CD14-positive monocyte (primary cell): ENCODE measurements at regions not wholly inside any gene's neighbourhood (a gene's known extent, or its start where the extent isn't known, plus 50 kb on each side); places are given as distances from the start of the nearest gene placed in this dataset.

Experiments
- DNase-seq, 3 donors: peaks; one replicate each; pipeline ENCODE4 v3.0.0-alpha.2; 2011 to 2022
- H2AFZ ChIP-seq: 2 replicates; pipeline ENCODE4 v1.6.0; 2012; ENCODE audit warnings: mild to moderate bottlenecking, low read depth, low read length, inconsistent platforms; ENCODE audit not compliant: insufficient read depth, poor library complexity, severe bottlenecking
- H3K27ac ChIP-seq, 2 donors: 1 replicate in 1 of 2; 2 replicates in 1 of 2; pipeline ENCODE4 v1.5.1; 2012 to 2013; ENCODE audit warnings: low read length in 2 of 2, control low read depth in 1 of 2, inconsistent platforms in 1 of 2, low read depth in 1 of 2, mild to moderate bottlenecking in 1 of 2
- H3K27me3 ChIP-seq, 2 donors: one replicate each; pipeline versions ENCODE4 v1.6.0 to v1.6.1; 2011 to 2013; ENCODE audit warnings: low read length in 2 of 2; ENCODE audit not compliant: control insufficient read depth in 2 of 2, insufficient read depth in 2 of 2
- H3K36me3 ChIP-seq, 2 donors: replicated peaks in 1 of 2; 1 replicate in 1 of 2; 2 replicates in 1 of 2; pipeline versions ENCODE4 v1.5.1 to v1.6.1; 2012 to 2013; ENCODE audit warnings: low read length in 2 of 2, control low read depth in 1 of 2, inconsistent platforms in 1 of 2, mild to moderate bottlenecking in 1 of 2; ENCODE audit not compliant: insufficient read depth in 2 of 2, control insufficient read depth in 1 of 2
- H3K4me1 ChIP-seq, 2 donors: 1 replicate in 1 of 2; 2 replicates in 1 of 2; pipeline versions ENCODE4 v1.5.1 to v1.6.1; 2012 to 2013; ENCODE audit warnings: low read length in 2 of 2, control low read depth in 1 of 2, inconsistent platforms in 1 of 2, mild to moderate bottlenecking in 1 of 2, moderate library complexity in 1 of 2; ENCODE audit not compliant: insufficient read depth in 2 of 2, control insufficient read depth in 1 of 2
- H3K4me2 ChIP-seq: replicated peaks from 2 replicates; pipeline ENCODE3; 2012; ENCODE audit warnings: low read length, moderate library complexity, mild to moderate bottlenecking; ENCODE audit not compliant: poor library complexity, severe bottlenecking; ENCODE audit errors: extremely low read depth
- H3K4me3 ChIP-seq, 3 experiments: fragments of 200-600 bp in 1 of 3; sonication (generic) in 1 of 3; replicated peaks in 1 of 3; 1 replicate in 2 of 3; 2 replicates in 1 of 3; pipeline ENCODE4 v1.5.1; 2011 to 2013; ENCODE audit warnings: low read length in 3 of 3, mild to moderate bottlenecking in 3 of 3, control low read depth in 2 of 3, low read depth in 2 of 3, inconsistent platforms in 1 of 3, moderate library complexity in 1 of 3
- H3K79me2 ChIP-seq: 2 replicates; pipeline ENCODE4 v1.6.0; 2012; ENCODE audit warnings: mild to moderate bottlenecking, control low read depth, inconsistent platforms, low read length, moderate library complexity; ENCODE audit not compliant: insufficient read depth
- H3K9ac ChIP-seq: 2 replicates; pipeline ENCODE4 v1.6.0; 2017; ENCODE audit warnings: low read length, mild to moderate bottlenecking; ENCODE audit not compliant: insufficient read depth, poor library complexity, severe bottlenecking
- H3K9me3 ChIP-seq, 2 donors: replicated peaks in 1 of 2; 1 replicate in 1 of 2; 2 replicates in 1 of 2; pipeline versions ENCODE4 v1.5.1 to v1.6.1; 2012 to 2013; ENCODE audit warnings: low read length in 2 of 2, control low read depth in 1 of 2; ENCODE audit not compliant: control insufficient read depth in 1 of 2, insufficient read depth in 1 of 2
- H4K20me1 ChIP-seq: 2 replicates; pipeline ENCODE4 v1.6.0; 2012; ENCODE audit warnings: mild to moderate bottlenecking, low read length, control low read depth, moderate library complexity; ENCODE audit not compliant: insufficient read depth
- H3K27ac Mint-ChIP-seq, 7 donors: one replicate each; pipeline ENCODE4 v1.8.0; 2020; ENCODE audit warnings: mild to moderate bottlenecking in 7 of 7, mixed read lengths in 7 of 7, moderate library complexity in 6 of 7, inconsistent platforms in 2 of 7
- H3K27me3 Mint-ChIP-seq, 3 donors: one replicate each; pipeline ENCODE4 v1.8.0; 2021 to 2022; ENCODE audit warnings: low read depth in 3 of 3, mild to moderate bottlenecking in 3 of 3, mixed read lengths in 3 of 3, moderate library complexity in 3 of 3, inconsistent platforms in 1 of 3
- H3K36me3 Mint-ChIP-seq, 2 donors: one replicate each; pipeline ENCODE4 v1.8.0; 2020; ENCODE audit warnings: mixed read lengths in 2 of 2, inconsistent platforms in 1 of 2, mild to moderate bottlenecking in 1 of 2
- H3K4me1 Mint-ChIP-seq: one replicate; pipeline ENCODE4 v1.8.0; 2020; ENCODE audit warnings: mild to moderate bottlenecking, mixed read lengths
- H3K4me3 Mint-ChIP-seq, 2 donors: one replicate each; pipeline ENCODE4 v1.8.0; 2020; ENCODE audit warnings: mild to moderate bottlenecking in 2 of 2, mixed read lengths in 2 of 2, moderate library complexity in 1 of 2
- H3K9me3 Mint-ChIP-seq, 7 donors: one replicate each; pipeline ENCODE4 v1.8.0; 2020 to 2022; ENCODE audit warnings: mixed read lengths in 7 of 7, mild to moderate bottlenecking in 6 of 7, moderate library complexity in 6 of 7, inconsistent platforms in 2 of 7
- CTCF ChIP-seq: fragments of 200-600 bp; IDR thresholded peaks from one replicate; pipeline ENCODE4 v1.8.0; 2022; ENCODE audit warnings: antibody characterized with exemption, mild to moderate bottlenecking
- WGBS: methylation state at CpG from one replicate; pipeline ENCODE4 v1.1.5; 2013; ENCODE audit warnings: missing lambda C conversion rate; ENCODE audit not compliant: insufficient coverage; 5-methylcytosine and 5-hydroxymethylcytosine counted together
- intact Hi-C, 2 donors: fragments of 100-400 bp; cut with micrococcal nuclease; formaldehyde crosslinking; loops; one replicate each; pipeline versions ENCODE4 v1.15.0 to v1.15.1; 2023

- peaks cover 0 to 9% (median 0%) of the 10 kb centered on the region in 7 donors for H3K9me3 Mint-ChIP-seq
- 100% methylated on average over 3 of the region's 6 CpGs for WGBS
- no peak overlapping the region for H3K27ac Mint-ChIP-seq
- H3K27ac ChIP-seq, result no peak overlapping the region
- H4K20me1 ChIP-seq, result no peaks in the 10 kb centered on the region
- H3K36me3 ChIP-seq, result no peaks in the 10 kb centered on the region
- H2AFZ ChIP-seq, result no peak overlapping the region
- no peak overlapping the region for H3K4me3 ChIP-seq
- intact Hi-C loops, result no loop called here
- no peaks in the 10 kb centered on the region for H3K36me3 Mint-ChIP-seq
- H3K4me1 Mint-ChIP-seq, result no peaks in the 10 kb centered on the region
- H3K4me2 ChIP-seq, result no peak overlapping the region
- no peaks in the 10 kb centered on the region for H3K79me2 ChIP-seq
- H3K4me3 Mint-ChIP-seq, result no peak overlapping the region
- no peak for DNase-seq
- no peak for TF ChIP-seq CTCF
- peaks cover 0 to 7% of the 10 kb centered on the region in 2 donors for H3K9me3 ChIP-seq
- no peaks in the 10 kb centered on the region for H3K27me3 ChIP-seq
- H3K27me3 Mint-ChIP-seq, result peaks cover 0 to 3% (median 3%) of the 10 kb centered on the region in 3 donors
- H3K4me1 ChIP-seq, result no peaks in the 10 kb centered on the region
- no peak overlapping the region for H3K9ac ChIP-seq
Measured at GRCh38 chr4:189832528-189832927, 108.1 kb upstream of the FRG1 start.

GRCh38 chr4:189834616-189835015 is 106.1 kb upstream of the FRG1 start:
- H3K4me3 ChIP-seq, result no peak overlapping the region
- peaks cover 0 to 7% of the 10 kb centered on the region in 2 donors for H3K9me3 ChIP-seq
- peaks cover 0 to 7% (median 0%) of the 10 kb centered on the region in 7 donors for H3K9me3 Mint-ChIP-seq
- no peak overlapping the region for H2AFZ ChIP-seq
- intact Hi-C loops, result no loop called here
- no peaks in the 10 kb centered on the region for H3K4me1 Mint-ChIP-seq
- no peaks in the 10 kb centered on the region for H3K36me3 Mint-ChIP-seq
- H3K79me2 ChIP-seq, result no peaks in the 10 kb centered on the region
- H3K27me3 Mint-ChIP-seq, result peaks cover 0 to 3% (median 3%) of the 10 kb centered on the region in 3 donors
- H4K20me1 ChIP-seq, result no peaks in the 10 kb centered on the region
- H3K27me3 ChIP-seq, result no peaks in the 10 kb centered on the region
- no peak overlapping the region for H3K4me3 Mint-ChIP-seq
- H3K9ac ChIP-seq, result no peak overlapping the region
- 90% methylated on average over 3 of the region's 4 CpGs for WGBS
- H3K27ac Mint-ChIP-seq, result no peak overlapping the region
- no peaks in the 10 kb centered on the region for H3K36me3 ChIP-seq
- no peak overlapping the region for H3K27ac ChIP-seq
- no peak overlapping the region for H3K4me2 ChIP-seq
- no peak for DNase-seq
- TF ChIP-seq CTCF, result no peak
- no peaks in the 10 kb centered on the region for H3K4me1 ChIP-seq
